HUES6 (cell line): ENCODE measurements at regions not wholly inside any gene's neighbourhood (a gene's known extent, or its start where the extent isn't known, plus 50 kb on each side); places are given as distances from the start of the nearest gene placed in this dataset.

Experiments used
- H3K27ac ChIP-seq: 2 replicates; pipeline ENCODE4 v1.7.0; 2013; ENCODE audit warnings: low read depth, mild to moderate bottlenecking, low read length, inconsistent platforms
- H3K27me3 ChIP-seq: 2 replicates; pipeline ENCODE4 v1.6.1; 2013; ENCODE audit warnings: low read length; ENCODE audit not compliant: control insufficient read depth, insufficient read depth
- H3K36me3 ChIP-seq: 2 replicates; pipeline ENCODE4 v1.6.1; 2013; ENCODE audit warnings: low read length; ENCODE audit not compliant: control insufficient read depth, insufficient read depth
- H3K4me1 ChIP-seq: 2 replicates; pipeline ENCODE4 v1.6.1; 2013; ENCODE audit warnings: low read length; ENCODE audit not compliant: control insufficient read depth, insufficient read depth
- H3K4me3 ChIP-seq: 2 replicates; pipeline ENCODE4 v1.5.1; 2013; ENCODE audit warnings: low read depth, low read length
- H3K9ac ChIP-seq: one replicate; pipeline ENCODE4 v1.6.1; 2013; ENCODE audit warnings: mild to moderate bottlenecking, low read length
- H3K9me3 ChIP-seq: 2 replicates; pipeline ENCODE4 v1.6.1; 2013; ENCODE audit warnings: low read depth, low read length; ENCODE audit not compliant: control insufficient read depth, insufficient read depth

GRCh38 chrX:25544641-25545040, 528.9 kb upstream of the ARX start:
- Histone ChIP-seq H3K9ac (no peak overlapping the region), H3K27ac (no peak overlapping the region), H3K36me3 (no peaks in the 10 kb centered on the region)

DNA sequence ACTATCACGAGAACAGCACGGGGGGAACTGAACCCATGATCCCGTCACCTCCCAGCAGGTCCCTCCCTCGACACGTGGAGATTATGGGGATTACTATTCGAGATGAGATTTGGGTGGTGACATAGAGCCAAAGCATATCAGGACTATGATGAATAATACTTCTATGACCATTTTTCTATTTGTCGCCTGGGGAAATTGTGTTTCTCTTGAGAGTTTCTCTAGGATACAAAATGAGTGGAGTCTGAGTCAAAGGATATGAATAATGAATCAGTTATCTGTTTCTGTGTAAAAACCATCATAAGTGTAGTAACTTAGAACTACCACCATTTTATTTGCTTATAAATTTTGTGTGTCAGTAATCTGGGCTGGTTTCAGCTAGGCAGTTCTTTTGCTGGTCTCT, 533.0 kb upstream of the ARX start:
- no peaks in the 10 kb centered on the region for H3K36me3 ChIP-seq
- H3K9me3 ChIP-seq = no peaks in the 10 kb centered on the region
- H3K27me3 ChIP-seq = no peaks in the 10 kb centered on the region; the same call in 1 of the 2 replicates
- H3K27ac ChIP-seq = no peak overlapping the region
- no peaks in the 10 kb centered on the region for H3K4me1 ChIP-seq
- no peak overlapping the region for H3K9ac ChIP-seq
- H3K4me3 ChIP-seq = no peak overlapping the region

More at GRCh38 chrX:25544641-25545040, 528.9 kb upstream of the ARX start:
- Histone ChIP-seq H3K9me3 (no peaks in the 10 kb centered on the region), H3K27me3 (no peaks in the 10 kb centered on the region; the same call in 1 of the 2 replicates), H3K4me3 (no peak overlapping the region), H3K4me1 (no peaks in the 10 kb centered on the region)

- Histone ChIP-seq H3K36me3 (no peaks in the 10 kb centered on the region), H3K9me3 (no peaks in the 10 kb centered on the region), H3K9ac (no peak overlapping the region), H3K4me3 (no peak overlapping the region), H3K27me3 (no peaks in the 10 kb centered on the region; the same call in 1 of the 2 replicates), H3K4me1 (no peaks in the 10 kb centered on the region), H3K27ac (no peak overlapping the region)
Observed at GRCh38 chrX:25555521-25555920, 539.8 kb upstream of the ARX start.

GRCh38 chrX:25558137-25558536, 542.4 kb upstream of the ARX start:
- no peaks in the 10 kb centered on the region for H3K9me3 ChIP-seq
- H3K27me3 ChIP-seq = no peaks in the 10 kb centered on the region; the same call in 1 of the 2 replicates
- no peaks in the 10 kb centered on the region for H3K4me1 ChIP-seq
- no peak overlapping the region for H3K4me3 ChIP-seq
- no peaks in the 10 kb centered on the region for H3K36me3 ChIP-seq
- H3K27ac ChIP-seq = no peak overlapping the region
- H3K9ac ChIP-seq = no peak overlapping the region

DNA sequence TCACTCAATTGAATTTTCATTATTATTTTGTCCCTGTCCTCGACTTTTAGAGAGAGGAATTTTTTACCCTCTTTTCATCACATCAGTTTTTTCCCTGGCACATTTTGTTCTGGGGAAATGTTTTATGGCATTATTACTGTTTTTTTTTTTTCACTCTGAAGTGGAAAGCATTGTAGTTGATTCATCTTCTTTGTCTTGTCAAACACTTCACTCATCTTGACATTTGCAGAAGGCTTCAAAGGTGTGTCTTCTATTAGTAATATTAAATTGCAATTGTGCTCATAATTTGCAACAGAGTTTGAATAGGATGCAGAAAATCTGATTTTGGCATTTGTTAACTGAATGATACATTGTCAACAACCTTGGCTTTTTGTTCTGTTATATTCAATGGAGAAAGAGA, 545.4 kb upstream of the ARX start:
- Histone ChIP-seq H3K4me3 (no peak overlapping the region), H3K27ac (no peak overlapping the region), H3K4me1 (no peaks in the 10 kb centered on the region), H3K36me3 (no peaks in the 10 kb centered on the region), H3K9me3 (no peaks in the 10 kb centered on the region), H3K9ac (no peak overlapping the region), H3K27me3 (no peaks in the 10 kb centered on the region; the same call in 1 of the 2 replicates)

GRCh38 chrX:25573631-25574030, 557.9 kb upstream of the ARX start:
- H3K27me3 ChIP-seq = no peaks in the 10 kb centered on the region; the same call in 1 of the 2 replicates
- H3K27ac ChIP-seq = no peak overlapping the region
- H3K4me3 ChIP-seq = no peak overlapping the region
- H3K36me3 ChIP-seq = no peaks in the 10 kb centered on the region
- H3K4me1 ChIP-seq = no peaks in the 10 kb centered on the region
- no peaks in the 10 kb centered on the region; the same call in 1 of the 2 replicates for H3K9me3 ChIP-seq
- H3K9ac ChIP-seq = no peak overlapping the region

- Histone ChIP-seq H3K4me3 (no peak overlapping the region), H3K9me3 (peaks cover 1% of the 10 kb centered on the region; the same call in 1 of the 2 replicates), H3K4me1 (no peaks in the 10 kb centered on the region), H3K36me3 (no peaks in the 10 kb centered on the region), H3K27me3 (no peaks in the 10 kb centered on the region), H3K27ac (no peak overlapping the region), H3K9ac (no peak overlapping the region)
Observed at GRCh38 chrX:25596921-25597320, 541.2 kb upstream of the MAGEB18 start.

DNA sequence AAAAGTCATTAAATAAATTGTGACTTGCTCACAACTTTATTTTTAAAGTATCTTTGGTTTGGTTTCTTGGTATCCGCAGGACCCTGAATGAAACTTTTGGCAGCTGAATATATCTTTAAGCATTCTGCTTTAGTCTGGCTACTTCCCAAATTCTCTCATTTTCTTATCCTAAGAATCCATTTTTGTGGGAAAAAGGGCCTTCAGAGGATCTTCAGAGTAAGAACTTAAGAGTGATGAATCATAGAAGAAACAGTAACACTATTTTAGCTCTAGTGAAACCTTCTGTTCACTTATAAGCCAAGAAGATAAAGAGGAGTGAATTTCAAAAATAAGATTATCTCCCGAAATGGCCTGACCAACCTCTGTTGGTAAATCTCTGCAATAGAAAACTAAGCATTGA, 540.6 kb upstream of the MAGEB18 start:
- Histone ChIP-seq H3K4me3 (no peak overlapping the region), H3K27me3 (no peaks in the 10 kb centered on the region), H3K36me3 (no peaks in the 10 kb centered on the region), H3K9me3 (peaks cover 3% of the 10 kb centered on the region), H3K4me1 (no peaks in the 10 kb centered on the region), H3K9ac (no peak overlapping the region), H3K27ac (no peak overlapping the region)

- no peaks in the 10 kb centered on the region for H3K27me3 ChIP-seq
- no peaks in the 10 kb centered on the region for H3K36me3 ChIP-seq
- no peak overlapping the region for H3K9ac ChIP-seq
- no peak overlapping the region for H3K4me3 ChIP-seq
- H3K27ac ChIP-seq = no peak overlapping the region
- H3K4me1 ChIP-seq = no peaks in the 10 kb centered on the region
- peaks cover 3% of the 10 kb centered on the region for H3K9me3 ChIP-seq
Observed at GRCh38 chrX:25599061-25599460, 539.1 kb upstream of the MAGEB18 start.

GRCh38 chrX:25600776-25601175, 537.4 kb upstream of the MAGEB18 start:
- no peak overlapping the region for H3K9ac ChIP-seq
- no peaks in the 10 kb centered on the region for H3K4me1 ChIP-seq
- no peak overlapping the region for H3K27ac ChIP-seq
- no peaks in the 10 kb centered on the region for H3K36me3 ChIP-seq
- no peaks in the 10 kb centered on the region for H3K27me3 ChIP-seq
- H3K9me3 ChIP-seq = peaks cover 3% of the 10 kb centered on the region
- no peak overlapping the region for H3K4me3 ChIP-seq

DNA sequence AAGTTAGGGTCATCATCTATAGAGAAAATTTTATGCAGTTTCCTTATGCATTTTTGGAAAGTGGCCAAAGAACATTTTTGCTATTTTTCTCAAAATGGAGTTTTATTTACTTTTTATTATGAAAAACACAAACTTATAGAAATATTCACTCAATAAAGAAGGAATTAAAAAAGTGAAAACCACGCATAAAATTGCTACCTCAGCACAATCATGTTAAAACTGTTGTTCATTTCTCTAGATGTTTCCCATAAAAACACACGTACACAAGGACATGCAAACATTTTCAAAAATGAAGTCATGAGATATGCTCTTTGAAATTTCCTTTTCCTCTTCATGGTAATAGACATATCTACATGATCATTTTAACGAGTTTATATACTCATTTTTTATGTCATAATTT, 536.8 kb upstream of the MAGEB18 start:
- no peak overlapping the region for H3K27ac ChIP-seq
- peaks cover 3% of the 10 kb centered on the region for H3K9me3 ChIP-seq
- H3K9ac ChIP-seq = no peak overlapping the region
- H3K27me3 ChIP-seq = no peaks in the 10 kb centered on the region; the same call in 1 of the 2 replicates
- no peak overlapping the region for H3K4me3 ChIP-seq
- no peaks in the 10 kb centered on the region for H3K4me1 ChIP-seq
- H3K36me3 ChIP-seq = no peaks in the 10 kb centered on the region

GRCh38 chrX:25618248-25618647, 519.9 kb upstream of the MAGEB18 start:
- Histone ChIP-seq H3K9me3 (peaks cover 16% of the 10 kb centered on the region), H3K27me3 (no peaks in the 10 kb centered on the region), H3K36me3 (no peaks in the 10 kb centered on the region), H3K4me1 (no peaks in the 10 kb centered on the region; the same call in 1 of the 2 replicates), H3K9ac (no peak overlapping the region), H3K4me3 (no peak overlapping the region), H3K27ac (no peak overlapping the region)
